Loucy (cell line): ENCODE measurements at regions not wholly inside any gene's neighbourhood (a gene's known extent, or its start where the extent isn't known, plus 50 kb on each side); places are given as distances from the start of the nearest gene placed in this dataset.

ENCODE experiments used
- CTCF ChIP-seq: fragments of 200-600 bp; sonication (generic); conservative IDR thresholded peaks from 2 replicates; pipeline ENCODE4 v1.5.1; 2014; ENCODE audit warnings: mild to moderate bottlenecking, antibody characterized with exemption, low read length
- EZH2phosphoT487 ChIP-seq: fragments of 200-600 bp; IDR thresholded peaks from 2 replicates; pipeline ENCODE4 v1.6.1; 2018; ENCODE audit warnings: antibody characterized with exemption, mild to moderate bottlenecking, moderate library complexity, borderline replicate concordance

- TF ChIP-seq CTCF (no peak), EZH2phosphoT487 (no peak)
These were observed 1307.6 kb upstream of the GOT2 start for GRCh38 chr16:60041671-60042070.
